ENCODE measurements at regions not wholly inside any gene's neighbourhood (a gene's known extent, or its start where the extent isn't known, plus 50 kb on each side); places are given as distances from the start of the nearest gene placed in this dataset.

DNA sequence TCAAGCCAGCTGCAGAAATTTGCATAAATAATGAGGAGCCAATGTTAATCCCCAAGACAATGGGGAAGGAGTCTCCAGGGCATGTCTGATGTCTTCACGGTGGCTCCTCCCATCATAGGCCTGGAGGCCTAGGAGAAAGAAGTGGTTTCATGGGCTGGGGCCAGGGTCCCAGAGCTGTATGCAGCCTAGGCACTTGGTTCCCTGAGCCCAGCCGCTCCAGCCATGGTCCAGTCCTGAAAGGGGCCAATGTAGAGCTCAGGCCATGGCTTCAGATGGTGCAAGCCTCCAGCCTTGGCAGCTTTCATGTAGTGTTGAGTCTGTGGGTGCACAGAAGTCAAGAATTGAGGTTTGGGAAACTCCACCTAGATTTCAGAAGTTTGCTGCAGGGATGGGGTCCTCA, 628.2 kb upstream of the GRIA3 start:
- Histone ChIP-seq H3K4me1 (ENCODE audit: low read length) (no peaks in the 10 kb centered on the region), H3K27me3 (replicated peaks; ENCODE audit: insufficient read depth, low read length) (no peaks in the 10 kb centered on the region), H4K20me1 (ENCODE audit: insufficient read depth, low read length) (no peaks in the 10 kb centered on the region), H2AFZ (ENCODE audit: low read length) (no peak overlapping the region), H3K4me3 (ENCODE audit: low read length) (no peak overlapping the region), H3K9ac (ENCODE audit: low read length) (no peak overlapping the region), H3K27ac (ENCODE audit: low read length) (no peak overlapping the region), H3K36me3 (replicated peaks; ENCODE audit: insufficient read depth, low read length) (no peaks in the 10 kb centered on the region), H3K79me2 (ENCODE audit: low read length) (no peaks in the 10 kb centered on the region), H3K9me2 (replicated peaks; ENCODE audit: insufficient read depth, low read length) (no peaks in the 10 kb centered on the region), H3F3A (ENCODE audit: insufficient read depth, low read length) (no peaks in the 10 kb centered on the region), H3K4me2 (ENCODE audit: low read depth, low read length) (no peak overlapping the region), H3K9me3 (replicated peaks; ENCODE audit: insufficient read depth, low read length) (no peaks in the 10 kb centered on the region)
- no peak for TF ChIP-seq EZH2phosphoT487 (IDR thresholded peaks at IDR 0.05; ENCODE audit: low read length)
- no peak for TF ChIP-seq EZH2 (optimal IDR thresholded peaks at IDR 0.05; ENCODE audit: low read depth, low read length)
- TF ChIP-seq, protein P1, sequence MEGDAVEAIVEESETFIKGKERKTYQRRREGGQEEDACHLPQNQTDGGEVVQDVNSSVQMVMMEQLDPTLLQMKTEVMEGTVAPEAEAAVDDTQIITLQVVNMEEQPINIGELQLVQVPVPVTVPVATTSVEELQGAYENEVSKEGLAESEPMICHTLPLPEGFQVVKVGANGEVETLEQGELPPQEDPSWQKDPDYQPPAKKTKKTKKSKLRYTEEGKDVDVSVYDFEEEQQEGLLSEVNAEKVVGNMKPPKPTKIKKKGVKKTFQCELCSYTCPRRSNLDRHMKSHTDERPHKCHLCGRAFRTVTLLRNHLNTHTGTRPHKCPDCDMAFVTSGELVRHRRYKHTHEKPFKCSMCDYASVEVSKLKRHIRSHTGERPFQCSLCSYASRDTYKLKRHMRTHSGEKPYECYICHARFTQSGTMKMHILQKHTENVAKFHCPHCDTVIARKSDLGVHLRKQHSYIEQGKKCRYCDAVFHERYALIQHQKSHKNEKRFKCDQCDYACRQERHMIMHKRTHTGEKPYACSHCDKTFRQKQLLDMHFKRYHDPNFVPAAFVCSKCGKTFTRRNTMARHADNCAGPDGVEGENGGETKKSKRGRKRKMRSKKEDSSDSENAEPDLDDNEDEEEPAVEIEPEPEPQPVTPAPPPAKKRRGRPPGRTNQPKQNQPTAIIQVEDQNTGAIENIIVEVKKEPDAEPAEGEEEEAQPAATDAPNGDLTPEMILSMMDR (IDR thresholded peaks at IDR 0.05; ENCODE audit: low read length): no peak
- DNase-seq: no peak

DNA sequence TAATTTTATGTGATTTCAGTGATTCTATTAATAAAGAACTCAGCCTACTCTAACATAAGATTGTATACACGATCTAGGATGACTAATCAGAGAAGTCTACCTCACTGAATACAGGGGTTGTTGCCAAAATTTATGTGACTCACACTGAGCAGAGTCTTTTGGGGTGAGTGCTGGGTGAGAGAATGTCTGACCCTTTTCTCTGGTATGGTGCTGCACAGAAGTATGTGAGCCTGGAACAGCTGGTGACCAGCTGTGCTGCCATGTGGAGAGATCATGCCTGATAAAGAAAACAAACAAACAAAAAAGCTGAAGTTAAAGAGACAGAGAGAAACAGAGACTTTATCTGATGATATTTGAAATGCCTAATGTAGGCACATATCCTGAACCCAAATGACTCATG, 618.1 kb upstream of the GRIA3 start:
- H3K4me3 ChIP-seq (ENCODE audit: low read length): no peak overlapping the region
- no peaks in the 10 kb centered on the region for H3K79me2 ChIP-seq (ENCODE audit: low read length)
- H3K4me1 ChIP-seq (ENCODE audit: low read length): no peaks in the 10 kb centered on the region
- no peak overlapping the region for H3K4me2 ChIP-seq (ENCODE audit: low read depth, low read length)
- no peaks in the 10 kb centered on the region for H3K27me3 ChIP-seq (replicated peaks; ENCODE audit: insufficient read depth, low read length)
- no peak overlapping the region for H3K9ac ChIP-seq (ENCODE audit: low read length)
- no peaks in the 10 kb centered on the region for H3K9me2 ChIP-seq (replicated peaks; ENCODE audit: insufficient read depth, low read length)
- no peak overlapping the region for H3K27ac ChIP-seq (ENCODE audit: low read length)
- no peaks in the 10 kb centered on the region for H3K36me3 ChIP-seq (replicated peaks; ENCODE audit: insufficient read depth, low read length)
- no peak for DNase-seq
- no peaks in the 10 kb centered on the region for H3F3A ChIP-seq (ENCODE audit: insufficient read depth, low read length)
- no peaks in the 10 kb centered on the region for H3K9me3 ChIP-seq (replicated peaks; ENCODE audit: insufficient read depth, low read length)
- H2AFZ ChIP-seq (ENCODE audit: low read length): no peak overlapping the region
- no peaks in the 10 kb centered on the region for H4K20me1 ChIP-seq (ENCODE audit: insufficient read depth, low read length)
- TF ChIP-seq, protein P1 (IDR thresholded peaks at IDR 0.05; ENCODE audit: low read length): no peak
- TF ChIP-seq EZH2 (optimal IDR thresholded peaks at IDR 0.05; ENCODE audit: low read depth, low read length) (no peak), EZH2phosphoT487 (IDR thresholded peaks at IDR 0.05; ENCODE audit: low read length) (no peak)

DNA sequence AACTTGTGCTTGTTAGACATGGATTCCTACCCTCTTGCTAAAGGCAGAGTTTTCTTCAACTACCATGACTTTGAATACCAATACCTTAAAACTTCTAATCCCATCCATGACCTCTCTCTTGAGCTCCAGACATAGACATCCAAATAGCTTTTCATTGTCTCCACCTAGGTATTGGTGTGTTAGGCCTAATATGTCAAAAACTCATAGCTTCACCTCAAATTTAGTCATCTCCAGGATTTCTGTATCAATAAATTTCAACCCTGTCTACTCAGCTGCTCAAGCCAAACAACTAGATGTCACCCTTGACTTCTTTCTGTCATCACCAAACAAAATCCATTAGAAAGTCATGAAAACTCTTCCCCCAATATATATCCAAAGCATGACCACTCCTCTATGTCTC, 617.7 kb upstream of the GRIA3 start:
- TF ChIP-seq, protein P1 (IDR thresholded peaks at IDR 0.05; ENCODE audit: low read length): no peak
- TF ChIP-seq EZH2phosphoT487 (IDR thresholded peaks at IDR 0.05; ENCODE audit: low read length) (no peak), EZH2 (optimal IDR thresholded peaks at IDR 0.05; ENCODE audit: low read depth, low read length) (no peak)
- Histone ChIP-seq H3K27me3 (replicated peaks; ENCODE audit: insufficient read depth, low read length) (no peaks in the 10 kb centered on the region), H3K4me1 (ENCODE audit: low read length) (no peaks in the 10 kb centered on the region), H3K9me3 (replicated peaks; ENCODE audit: insufficient read depth, low read length) (no peaks in the 10 kb centered on the region), H3F3A (ENCODE audit: insufficient read depth, low read length) (no peaks in the 10 kb centered on the region), H3K4me2 (ENCODE audit: low read depth, low read length) (no peak overlapping the region), H3K9me2 (replicated peaks; ENCODE audit: insufficient read depth, low read length) (no peaks in the 10 kb centered on the region), H4K20me1 (ENCODE audit: insufficient read depth, low read length) (no peaks in the 10 kb centered on the region), H3K9ac (ENCODE audit: low read length) (no peak overlapping the region), H3K36me3 (replicated peaks; ENCODE audit: insufficient read depth, low read length) (no peaks in the 10 kb centered on the region), H3K79me2 (ENCODE audit: low read length) (no peaks in the 10 kb centered on the region), H3K4me3 (ENCODE audit: low read length) (no peak overlapping the region), H2AFZ (ENCODE audit: low read length) (no peak overlapping the region), H3K27ac (ENCODE audit: low read length) (no peak overlapping the region)
- DNase-seq: no peak
